A549 (cell line): ENCODE measurements at regions not wholly inside any gene's neighbourhood (a gene's known extent, or its start where the extent isn't known, plus 50 kb on each side); places are given as distances from the start of the nearest gene placed in this dataset.
A peak's percentile ranks its signal among the peaks of the same experiment; 100 is the strongest.

Experiments used
- ATAC-seq, 2 experiments: fragments of 200-7000 bp in 1 of 2; fragments of >200 bp in 1 of 2; cut with Nextera tagmentation in 1 of 2; cut with Tn5 transposase in 1 of 2; 3 replicates each; pipeline versions ENCODE4 v1.8.0 to v1.9.1; 2018 to 2020; ENCODE audit warnings: mild to moderate bottlenecking in 1 of 2, moderate library complexity in 1 of 2
- CTCF ChIA-PET: fragments of 300-600 bp; sonication (Branson Sonifier 250); formaldehyde crosslinking; extraction: SDS; loops from one replicate; lab custom pipeline; 2021; ENCODE audit warnings: antibody characterized with exemption, inconsistent platforms; lab: Yijun Ruan, JAX
- POLR2A ChIA-PET: fragments of 350-600 bp; formaldehyde crosslinking; extraction: SDS; loops from one replicate; lab custom pipeline; 2021; ENCODE audit warnings: antibody characterized with exemption, inconsistent platforms; lab: Yijun Ruan, JAX
- DNase-seq, 2 experiments: peaks; one replicate each; pipeline versions ENCODE4 v3.0.0 to v3.0.0-alpha.2; 2011 to 2016; ENCODE audit warnings: low read depth in 1 of 2, low spot score in 1 of 2
- FAIRE-seq: peaks from 2 replicates; lab custom pipeline; 2011; peaks lifted over from hg19 to GRCh38; lab: Jason Lieb, UNC
- H3K27ac ChIP-seq, 2 experiments: fragments of >200 bp; sonication (Bioruptor Twin); formaldehyde crosslinking; 3 replicates each; pipeline ENCODE4 v1.5.1; 2016 to 2017
- H3K4me1 ChIP-seq: fragments of >200 bp; sonication (Bioruptor Twin); formaldehyde crosslinking; 3 replicates; pipeline ENCODE4 v1.6.1; 2016
- H3K4me2 ChIP-seq: fragments of >200 bp; sonication (Bioruptor Twin); formaldehyde crosslinking; 3 replicates; pipeline ENCODE4 v1.6.1; 2016
- H3K4me3 ChIP-seq: fragments of >200 bp; sonication (Bioruptor Twin); formaldehyde crosslinking; 3 replicates; pipeline ENCODE4 v1.5.1; 2016
- H3K9me3 ChIP-seq: fragments of >200 bp; sonication (Bioruptor Twin); formaldehyde crosslinking; 3 replicates; pipeline ENCODE4 v1.6.1; 2016
- ATOH8 ChIP-seq: fragments of 250-450 bp; sonication (Bioruptor Pico); IDR thresholded peaks from 2 replicates; pipeline ENCODE4 v1.5.0; 2020; ENCODE audit warnings: low read depth, mild to moderate bottlenecking, moderate library complexity
- BCL3 ChIP-seq: fragments of >200 bp; sonication (Bioruptor Twin); formaldehyde crosslinking; IDR thresholded peaks from 3 replicates; pipeline ENCODE4 v1.6.1; 2016
- CEBPB ChIP-seq, 2 experiments: fragments of >200 bp in 1 of 2; sonication (Bioruptor Twin) in 1 of 2; formaldehyde crosslinking in 1 of 2; IDR thresholded peaks; 2 replicates each; pipeline ENCODE4 v1.6.1; 2012 to 2016
- EHMT2 ChIP-seq: fragments of 200-600 bp; sonication (generic); IDR thresholded peaks from 2 replicates; pipeline ENCODE4 v1.6.1; 2016; ENCODE audit warnings: antibody characterized with exemption, low read depth, mild to moderate bottlenecking, moderate library complexity
- ESRRA ChIP-seq: fragments of 150-350 bp; IDR thresholded peaks from 2 replicates; pipeline ENCODE4 v1.6.1; 2014; ENCODE audit warnings: mild to moderate bottlenecking, low read length, borderline replicate concordance
- FOSL2 ChIP-seq, 2 experiments: fragments of 450-650 bp in 1 of 2; fragments of >200 bp in 1 of 2; sonication (Bioruptor Twin) in 1 of 2; formaldehyde crosslinking; IDR thresholded peaks; 2 replicates each; pipeline versions ENCODE4 v1.5.0 to v1.6.1; 2016 to 2020; ENCODE audit warnings: mild to moderate bottlenecking in 1 of 2, moderate library complexity in 1 of 2
- GATA3 ChIP-seq: IDR thresholded peaks from 2 replicates; pipeline ENCODE4 v1.6.1; 2012; ENCODE audit warnings: borderline replicate concordance
- HES2 ChIP-seq: fragments of >200 bp; sonication (Bioruptor Twin); formaldehyde crosslinking; IDR thresholded peaks from 2 replicates; pipeline ENCODE4 v1.6.1; 2016
- HEYL ChIP-seq: fragments of 250-450 bp; sonication (Bioruptor Pico); IDR thresholded peaks from 2 replicates; pipeline ENCODE4 v1.8.0; 2021; ENCODE audit warnings: mild to moderate bottlenecking, moderate library complexity
- JUN ChIP-seq, 2 experiments: fragments of >200 bp; sonication (Bioruptor Twin); formaldehyde crosslinking; IDR thresholded peaks; 2 replicates in 1 of 2; 3 replicates in 1 of 2; pipeline ENCODE4 v1.6.1; 2016 to 2017
- JUNB ChIP-seq: fragments of >200 bp; sonication (Bioruptor Twin); formaldehyde crosslinking; IDR thresholded peaks from 2 replicates; pipeline ENCODE4 v1.6.1; 2016
- KDM1A ChIP-seq: fragments of 200-600 bp; sonication (generic); IDR thresholded peaks from 2 replicates; pipeline ENCODE4 v1.6.1; 2016; ENCODE audit warnings: low read depth, mild to moderate bottlenecking
- MAFK ChIP-seq: fragments of 450-650 bp; IDR thresholded peaks from 2 replicates; pipeline ENCODE4 v1.6.1; 2014; ENCODE audit not compliant: partially characterized antibody
- MAZ ChIP-seq: fragments of 150-350 bp; IDR thresholded peaks from 2 replicates; pipeline ENCODE4 v1.6.1; 2014; ENCODE audit warnings: antibody characterized with exemption, low read depth, low read length, borderline replicate concordance
- POLR2AphosphoS2 ChIP-seq: conservative IDR thresholded peaks from 2 replicates; pipeline ENCODE4 v1.6.1; 2012; ENCODE audit warnings: low read length, improper control_type of control experiment, inconsistent platforms
- RAD21 ChIP-seq, 2 experiments: fragments of >200 bp in 1 of 2; sonication (Bioruptor Twin) in 1 of 2; formaldehyde crosslinking in 1 of 2; IDR thresholded peaks in 1 of 2; conservative IDR thresholded peaks in 1 of 2; 2 replicates in 1 of 2; 3 replicates in 1 of 2; pipeline ENCODE4 v1.6.1; 2012 to 2018; ENCODE audit warnings: inconsistent platforms in 1 of 2
- RARB ChIP-seq: fragments of 250-450 bp; sonication (Bioruptor Pico); IDR thresholded peaks from 2 replicates; pipeline ENCODE4 v1.8.0; 2021; ENCODE audit warnings: mild to moderate bottlenecking, moderate library complexity
- RNF2 ChIP-seq: fragments of 200-600 bp; sonication (generic); IDR thresholded peaks from 2 replicates; pipeline ENCODE4 v1.6.1; 2016; ENCODE audit warnings: low read depth, mild to moderate bottlenecking, antibody characterized with exemption, moderate library complexity, borderline replicate concordance
- TP53 ChIP-seq: fragments of 250-450 bp; sonication (Bioruptor Pico); IDR thresholded peaks from 2 replicates; pipeline ENCODE4 v1.5.0; 2021; ENCODE audit warnings: mild to moderate bottlenecking, moderate library complexity
- ZSCAN20 ChIP-seq: fragments of 250-450 bp; sonication (Bioruptor Pico); IDR thresholded peaks from 2 replicates; pipeline ENCODE4 v1.8.0; 2022; ENCODE audit warnings: mild to moderate bottlenecking, moderate library complexity
- WGBS: methylation state at CpG from one replicate; pipeline ENCODE4 v1.1.6; 2017; ENCODE audit errors: missing lambda C conversion rate; 5-methylcytosine and 5-hydroxymethylcytosine counted together
- TF ChIP-seq, protein P1 (sequence below): fragments of 450-650 bp; IDR thresholded peaks from 2 replicates; pipeline ENCODE4 v1.6.1; 2014; ENCODE audit warnings: antibody characterized with exemption

GRCh38 chr10:57472823-57473619, 794.7 kb downstream of the IPMK start:
- peak in 1 of 2 experiments; percentile 67; a peak in 4 of 6 replicates for ATAC-seq
- H3K9me3 ChIP-seq = no peaks in the 10 kb centered on the region
- FAIRE-seq = no peak
- DNase-seq = peak in 1 of 2 experiments; percentile 23
- no peak overlapping the region for H3K4me3 ChIP-seq
- POLR2A ChIA-PET = no interaction called here
- TF ChIP-seq RNF2 (no peak), JUNB (0 out of 2 replicates have a peak, but pooled peaks have one; percentile 18), FOSL2 (IDR thresholded peaks at IDR 0.05) (no peak), FOSL2 (CRISPR knock-in tag; IDR thresholded peaks at IDR 0.05) (peak; percentile 36), MAFK (peak; percentile 39), HEYL (CRISPR knock-in tag) (no peak), HES2 (no peak), GATA3 (peak; percentile 59; the same call in 1 of the 2 replicates), CEBPB (IDR thresholded peaks at IDR 0.05) (peak in 1 of 2 experiments; percentile 72; a peak in 2 of 4 replicates)
- TF ChIP-seq, all 56 proteins: peak for 5
- Histone ChIP-seq H3K4me1 (peaks cover 5% of the 10 kb centered on the region; the same call in 1 of the 3 replicates), H3K4me2 (peak overlapping the region; percentile 18; the same call in 2 of the 3 replicates), H3K27ac (peak overlapping the region; percentile 33 to 47; a peak in 3 of 6 replicates)
- WGBS = 13% methylated on average over 2 of the region's 2 CpGs
- CTCF ChIA-PET = no interaction called here

- WGBS = 60% methylated on average over 4 of the region's 4 CpGs
- FAIRE-seq (no peak), DNase-seq (no peak), ATAC-seq (no peak)
- Histone ChIP-seq H3K4me2 (no peak overlapping the region), H3K4me1 (peaks cover 5% of the 10 kb centered on the region; the same call in 1 of the 3 replicates), H3K9me3 (no peaks in the 10 kb centered on the region), H3K27ac (no peak overlapping the region), H3K4me3 (no peak overlapping the region)
- CTCF ChIA-PET = no interaction called here
- POLR2A ChIA-PET = no interaction called here
- TF ChIP-seq RARB (CRISPR knock-in tag) = no peak
- TF ChIP-seq RAD21 (conservative IDR thresholded peaks at IDR 0.05 in 1 of 2, IDR thresholded peaks at IDR 0.05 in 1 of 2) = no peak
- TF ChIP-seq ESRRA = no peak
- no peak for TF ChIP-seq JUNB
- no peak for TF ChIP-seq BCL3
- TF ChIP-seq FOSL2 (IDR thresholded peaks at IDR 0.05) = no peak
- TF ChIP-seq FOSL2 (CRISPR knock-in tag; IDR thresholded peaks at IDR 0.05) = no peak
- TF ChIP-seq CEBPB (IDR thresholded peaks at IDR 0.05) = no peak
- no peak for TF ChIP-seq EHMT2
Observed at GRCh38 chr10:57468894-57469432, 798.7 kb downstream of the IPMK start.

GRCh38 chr10:57465155-57465554, 802.5 kb downstream of the IPMK start:
- CTCF ChIA-PET = interaction anchor here (1.1 kb wide), 1 partner anchor 53 kb away, joined by 3 read pairs; no protein-coding TSS in a partner anchor
- POLR2A ChIA-PET = no interaction called here
- Histone ChIP-seq H3K9me3 (no peaks in the 10 kb centered on the region), H3K27ac (no peak overlapping the region), H3K4me1 (no peaks in the 10 kb centered on the region), H3K4me3 (no peak overlapping the region), H3K4me2 (no peak overlapping the region)
- no peak for ATAC-seq
- 12% methylated on average over 2 of the region's 2 CpGs for WGBS
- FAIRE-seq = no peak
- DNase-seq = no peak
- TF ChIP-seq RARB (CRISPR knock-in tag) (no peak), RNF2 (no peak), CEBPB (IDR thresholded peaks at IDR 0.05) (no peak), BCL3 (no peak), HEYL (CRISPR knock-in tag) (no peak), HES2 (no peak), JUNB (no peak), POLR2AphosphoS2 (no peak), ZSCAN20 (no peak), TP53 (no peak), MAZ (no peak), KDM1A (no peak), RAD21 (conservative IDR thresholded peaks at IDR 0.05 in 1 of 2, IDR thresholded peaks at IDR 0.05 in 1 of 2) (no peak), ATOH8 (no peak), JUN (IDR thresholded peaks at IDR 0.05) (no peak)
- TF ChIP-seq, protein P1, sequence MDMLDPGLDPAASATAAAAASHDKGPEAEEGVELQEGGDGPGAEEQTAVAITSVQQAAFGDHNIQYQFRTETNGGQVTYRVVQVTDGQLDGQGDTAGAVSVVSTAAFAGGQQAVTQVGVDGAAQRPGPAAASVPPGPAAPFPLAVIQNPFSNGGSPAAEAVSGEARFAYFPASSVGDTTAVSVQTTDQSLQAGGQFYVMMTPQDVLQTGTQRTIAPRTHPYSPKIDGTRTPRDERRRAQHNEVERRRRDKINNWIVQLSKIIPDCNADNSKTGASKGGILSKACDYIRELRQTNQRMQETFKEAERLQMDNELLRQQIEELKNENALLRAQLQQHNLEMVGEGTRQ = no peak
- TF ChIP-seq, all 56 proteins: peak for 0
